ENCODE measurements at regions not wholly inside any gene's neighbourhood (a gene's known extent, or its start where the extent isn't known, plus 50 kb on each side); places are given as distances from the start of the nearest gene placed in this dataset.

GRCh38 chr16:85313526-85314301, 201.4 kb upstream of the CIBAR2 start:
- no peaks in the 10 kb centered on the region for H3K79me2 ChIP-seq (ENCODE audit: low read length)
- no peaks in the 10 kb centered on the region for H4K20me1 ChIP-seq (ENCODE audit: insufficient read depth, low read length)
- no peak for TF ChIP-seq EZH2phosphoT487 (IDR thresholded peaks at IDR 0.05; ENCODE audit: low read depth)
- TF ChIP-seq, protein P1, sequence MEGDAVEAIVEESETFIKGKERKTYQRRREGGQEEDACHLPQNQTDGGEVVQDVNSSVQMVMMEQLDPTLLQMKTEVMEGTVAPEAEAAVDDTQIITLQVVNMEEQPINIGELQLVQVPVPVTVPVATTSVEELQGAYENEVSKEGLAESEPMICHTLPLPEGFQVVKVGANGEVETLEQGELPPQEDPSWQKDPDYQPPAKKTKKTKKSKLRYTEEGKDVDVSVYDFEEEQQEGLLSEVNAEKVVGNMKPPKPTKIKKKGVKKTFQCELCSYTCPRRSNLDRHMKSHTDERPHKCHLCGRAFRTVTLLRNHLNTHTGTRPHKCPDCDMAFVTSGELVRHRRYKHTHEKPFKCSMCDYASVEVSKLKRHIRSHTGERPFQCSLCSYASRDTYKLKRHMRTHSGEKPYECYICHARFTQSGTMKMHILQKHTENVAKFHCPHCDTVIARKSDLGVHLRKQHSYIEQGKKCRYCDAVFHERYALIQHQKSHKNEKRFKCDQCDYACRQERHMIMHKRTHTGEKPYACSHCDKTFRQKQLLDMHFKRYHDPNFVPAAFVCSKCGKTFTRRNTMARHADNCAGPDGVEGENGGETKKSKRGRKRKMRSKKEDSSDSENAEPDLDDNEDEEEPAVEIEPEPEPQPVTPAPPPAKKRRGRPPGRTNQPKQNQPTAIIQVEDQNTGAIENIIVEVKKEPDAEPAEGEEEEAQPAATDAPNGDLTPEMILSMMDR (IDR thresholded peaks at IDR 0.05; ENCODE audit: low read depth, low read length): no peak
- peaks cover 13% of the 10 kb centered on the region for H3K27me3 ChIP-seq (ENCODE audit: low read depth, low read length)
- no peak overlapping the region for H3K4me2 ChIP-seq (ENCODE audit: low read length)
- H3K27ac ChIP-seq (ENCODE audit: low read length): no peak overlapping the region
- H3K4me3 ChIP-seq (ENCODE audit: low read length): no peak overlapping the region
- H3K36me3 ChIP-seq (replicated peaks; ENCODE audit: low read depth, low read length): no peaks in the 10 kb centered on the region
- no peaks in the 10 kb centered on the region for H3K9me3 ChIP-seq (ENCODE audit: insufficient read depth, low read length)
- no peak overlapping the region for H2AFZ ChIP-seq (ENCODE audit: low read depth, low read length)
- peaks cover 12% of the 10 kb centered on the region for H3K4me1 ChIP-seq (ENCODE audit: low read length)
- H3K9ac ChIP-seq (ENCODE audit: low read length): no peak overlapping the region

DNA sequence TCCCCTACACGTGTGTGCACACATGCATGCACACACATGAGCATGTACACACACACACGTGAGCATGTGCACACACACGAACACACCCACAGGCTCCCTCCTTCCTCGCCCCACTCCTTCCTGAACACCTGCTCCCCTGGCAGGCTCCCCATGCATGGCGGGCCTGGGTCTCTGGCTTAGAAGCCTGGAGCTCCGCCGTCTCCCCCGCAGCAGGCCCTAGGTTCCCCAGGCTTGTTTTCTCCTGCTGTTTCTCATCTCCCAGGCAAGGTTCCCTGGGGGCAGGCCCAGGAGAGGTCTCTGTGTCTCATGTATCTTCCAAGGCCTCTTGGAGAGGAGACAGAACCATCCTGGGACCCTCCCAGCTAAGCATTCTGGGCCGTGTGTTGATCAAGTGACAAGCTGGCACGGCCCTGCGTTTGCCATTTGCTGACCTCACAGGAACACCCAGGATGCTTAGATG, 202.3 kb upstream of the CIBAR2 start:
- Histone ChIP-seq H3K9ac (ENCODE audit: low read length) (no peak overlapping the region), H3K27me3 (ENCODE audit: low read depth, low read length) (peaks cover 7% of the 10 kb centered on the region), H3K4me3 (ENCODE audit: low read length) (no peak overlapping the region), H3K36me3 (replicated peaks; ENCODE audit: low read depth, low read length) (no peaks in the 10 kb centered on the region), H4K20me1 (ENCODE audit: insufficient read depth, low read length) (no peaks in the 10 kb centered on the region), H3K9me3 (ENCODE audit: insufficient read depth, low read length) (no peaks in the 10 kb centered on the region), H3K4me2 (ENCODE audit: low read length) (no peak overlapping the region), H3K4me1 (ENCODE audit: low read length) (peaks cover 7% of the 10 kb centered on the region), H3K79me2 (ENCODE audit: low read length) (no peaks in the 10 kb centered on the region), H3K27ac (ENCODE audit: low read length) (no peak overlapping the region), H2AFZ (ENCODE audit: low read depth, low read length) (no peak overlapping the region)
- no peak for TF ChIP-seq EZH2phosphoT487 (IDR thresholded peaks at IDR 0.05; ENCODE audit: low read depth)
- TF ChIP-seq, protein P1 (IDR thresholded peaks at IDR 0.05; ENCODE audit: low read depth, low read length): no peak

GRCh38 chr16:85315866-85316265, 203.6 kb upstream of the CIBAR2 start:
- H4K20me1 ChIP-seq (ENCODE audit: insufficient read depth, low read length): no peaks in the 10 kb centered on the region
- no peaks in the 10 kb centered on the region for H3K4me1 ChIP-seq (ENCODE audit: low read length)

GRCh38 chr16:85316321-85316919, 204.1 kb upstream of the CIBAR2 start:
- no peak overlapping the region for H2AFZ ChIP-seq (ENCODE audit: low read depth, low read length)
- H3K36me3 ChIP-seq (replicated peaks; ENCODE audit: low read depth, low read length): no peaks in the 10 kb centered on the region
- H3K4me1 ChIP-seq (ENCODE audit: low read length): no peaks in the 10 kb centered on the region
- H3K4me2 ChIP-seq (ENCODE audit: low read length): no peak overlapping the region
- peaks cover 6% of the 10 kb centered on the region; the same call in 1 of the 2 replicates for H3K27me3 ChIP-seq (ENCODE audit: low read depth, low read length)
- H3K9me3 ChIP-seq (ENCODE audit: insufficient read depth, low read length): no peaks in the 10 kb centered on the region
- no peak for TF ChIP-seq EZH2phosphoT487 (IDR thresholded peaks at IDR 0.05; ENCODE audit: low read depth)
- TF ChIP-seq, protein P1 (IDR thresholded peaks at IDR 0.05; ENCODE audit: low read depth, low read length): peak; percentile 66
- H3K9ac ChIP-seq (ENCODE audit: low read length): no peak overlapping the region
- H3K4me3 ChIP-seq (ENCODE audit: low read length): no peak overlapping the region
- no peak overlapping the region for H3K27ac ChIP-seq (ENCODE audit: low read length)
- H4K20me1 ChIP-seq (ENCODE audit: insufficient read depth, low read length): no peaks in the 10 kb centered on the region
- H3K79me2 ChIP-seq (ENCODE audit: low read length): no peaks in the 10 kb centered on the region

More at GRCh38 chr16:85315866-85316265, 203.6 kb upstream of the CIBAR2 start:
- TF ChIP-seq, protein P1 (IDR thresholded peaks at IDR 0.05; ENCODE audit: low read depth, low read length): no peak
- no peak for TF ChIP-seq EZH2phosphoT487 (IDR thresholded peaks at IDR 0.05; ENCODE audit: low read depth)
- no peak overlapping the region for H2AFZ ChIP-seq (ENCODE audit: low read depth, low read length)
- H3K9ac ChIP-seq (ENCODE audit: low read length): no peak overlapping the region
- peaks cover 6% of the 10 kb centered on the region; the same call in 1 of the 2 replicates for H3K27me3 ChIP-seq (ENCODE audit: low read depth, low read length)
- no peak overlapping the region for H3K4me2 ChIP-seq (ENCODE audit: low read length)
- H3K9me3 ChIP-seq (ENCODE audit: insufficient read depth, low read length): no peaks in the 10 kb centered on the region
- no peak overlapping the region for H3K27ac ChIP-seq (ENCODE audit: low read length)
- no peak overlapping the region for H3K4me3 ChIP-seq (ENCODE audit: low read length)
- H3K36me3 ChIP-seq (replicated peaks; ENCODE audit: low read depth, low read length): no peaks in the 10 kb centered on the region
- H3K79me2 ChIP-seq (ENCODE audit: low read length): no peaks in the 10 kb centered on the region
